B cell (primary cell): ENCODE measurements at regions not wholly inside any gene's neighbourhood (a gene's known extent, or its start where the extent isn't known, plus 50 kb on each side); places are given as distances from the start of the nearest gene placed in this dataset.

ENCODE experiments used
- ATAC-seq: fragments of 200-7000 bp; cut with Tn5 transposase; one replicate; pipeline ENCODE4 v1.10.0; 2021; ENCODE audit warnings: low read depth, mild to moderate bottlenecking, moderate number of reproducible peaks, moderate library complexity
- CTCF ChIA-PET: fragments of 350-600 bp; sonication (Branson Sonifier 250); formaldehyde crosslinking; loops from one replicate; lab custom pipeline; 2021; ENCODE audit warnings: antibody characterized with exemption, inconsistent platforms; lab: Charles Lee
- POLR2A ChIA-PET: fragments of 350-600 bp; sonication (Branson Sonifier 250); formaldehyde crosslinking; loops from one replicate; lab custom pipeline; 2021; ENCODE audit warnings: antibody characterized with exemption; lab: Charles Lee
- DNase-seq: peaks from one replicate; pipeline ENCODE4 v3.0.0; 2013
- H2AFZ ChIP-seq: 2 replicates; pipeline ENCODE4 v1.6.1; 2012; ENCODE audit warnings: mild to moderate bottlenecking, low read depth, low read length; ENCODE audit not compliant: insufficient read depth, poor library complexity, severe bottlenecking
- H3K27ac ChIP-seq, 2 donors: 1 replicate in 1 of 2; 2 replicates in 1 of 2; pipeline ENCODE4 v1.5.1; 2012 to 2013; ENCODE audit warnings: low read length in 2 of 2, mild to moderate bottlenecking in 2 of 2, moderate library complexity in 1 of 2
- H3K27me3 ChIP-seq, 4 experiments: fragments of 200-600 bp in 1 of 4; sonication (generic) in 1 of 4; replicated peaks in 1 of 4; 1 replicate in 2 of 4; 2 replicates in 2 of 4; pipeline versions ENCODE4 v1.6.1 to v1.7.0; 2013 to 2016; ENCODE audit warnings: low read length in 3 of 4, mild to moderate bottlenecking in 2 of 4, mixed read lengths in 1 of 4, moderate library complexity in 1 of 4; ENCODE audit not compliant: insufficient read depth in 4 of 4, control insufficient read depth in 3 of 4; ENCODE audit errors: control extremely low read depth in 1 of 4
- H3K36me3 ChIP-seq, 2 experiments: replicated peaks in 1 of 2; 1 replicate in 1 of 2; 2 replicates in 1 of 2; pipeline versions ENCODE4 v1.6.1 to v1.7.1; 2013; ENCODE audit warnings: low read length in 1 of 2; ENCODE audit not compliant: insufficient read depth in 2 of 2, control insufficient read depth in 1 of 2; ENCODE audit errors: control extremely low read depth in 1 of 2, extremely low read depth in 1 of 2
- H3K4me1 ChIP-seq, 2 donors: fragments of 200-600 bp in 1 of 2; sonication (generic) in 1 of 2; 1 replicate in 1 of 2; 2 replicates in 1 of 2; pipeline versions ENCODE4 v1.5.1 to v1.6.1; 2013 to 2017; ENCODE audit warnings: low read length in 2 of 2; ENCODE audit not compliant: control insufficient read depth in 2 of 2, insufficient read depth in 2 of 2
- H3K4me2 ChIP-seq: replicated peaks from 2 replicates; pipeline ENCODE3; 2012; ENCODE audit warnings: mild to moderate bottlenecking, low read depth, low read length; ENCODE audit not compliant: poor library complexity, severe bottlenecking
- H3K4me3 ChIP-seq, 5 experiments: fragments of 200-600 bp in 1 of 5; sonication (generic) in 1 of 5; 1 replicate in 3 of 5; 2 replicates in 2 of 5; pipeline versions ENCODE4 v1.5.1 to v1.7.0; 2011 to 2016; ENCODE audit warnings: low read length in 4 of 5, mild to moderate bottlenecking in 4 of 5, low read depth in 2 of 5, control low read depth in 1 of 5, moderate library complexity in 1 of 5; ENCODE audit not compliant: insufficient read depth in 1 of 5; ENCODE audit errors: control extremely low read depth in 1 of 5, extremely low read depth in 1 of 5
- H3K79me2 ChIP-seq: fragments of 200-600 bp; sonication (generic); one replicate; pipeline ENCODE4 v1.6.0; 2016; ENCODE audit warnings: low read length; ENCODE audit not compliant: control insufficient read depth, insufficient read depth
- H3K9ac ChIP-seq: fragments of 200-600 bp; sonication (generic); 2 replicates; pipeline ENCODE4 v1.6.1; 2017; ENCODE audit warnings: mild to moderate bottlenecking, low read length, moderate library complexity
- H3K9me3 ChIP-seq, 3 donors: one replicate each; pipeline versions ENCODE4 v1.6.1 to v1.7.1; 2013; ENCODE audit warnings: low read length in 2 of 3; ENCODE audit not compliant: control insufficient read depth in 2 of 3, insufficient read depth in 1 of 3; ENCODE audit errors: control extremely low read depth in 1 of 3
- H4K20me1 ChIP-seq: 2 replicates; pipeline ENCODE4 v1.6.0; 2012; ENCODE audit warnings: mild to moderate bottlenecking, low read length; ENCODE audit not compliant: insufficient read depth, control insufficient read depth, poor library complexity, severe bottlenecking
- H3K27ac Mint-ChIP-seq: one replicate; pipeline ENCODE4 v1.8.0; 2021; ENCODE audit warnings: mixed read lengths
- H3K27me3 Mint-ChIP-seq: one replicate; pipeline ENCODE4 v1.8.0; 2021; ENCODE audit warnings: mixed read lengths
- H3K4me1 Mint-ChIP-seq: one replicate; pipeline ENCODE4 v1.8.0; 2021; ENCODE audit warnings: mixed read lengths
- H3K4me3 Mint-ChIP-seq: one replicate; pipeline ENCODE4 v1.8.0; 2021; ENCODE audit warnings: mixed read lengths
- H3K9me3 Mint-ChIP-seq: one replicate; pipeline ENCODE4 v1.8.0; 2022; ENCODE audit warnings: mixed read lengths; ENCODE audit not compliant: insufficient read depth
- CTCF ChIP-seq: fragments of 200-600 bp; IDR thresholded peaks from one replicate; pipeline ENCODE4 v1.8.0; 2022; ENCODE audit warnings: antibody characterized with exemption, mild to moderate bottlenecking
- EZH2 ChIP-seq: IDR thresholded peaks from 2 replicates; pipeline ENCODE4 v1.6.1; 2012; ENCODE audit warnings: borderline replicate concordance, low read depth, mild to moderate bottlenecking, moderate library complexity, low read length; ENCODE audit not compliant: insufficient read depth, poor library complexity, severe bottlenecking
- WGBS: methylation state at CpG from one replicate; pipeline ENCODE4 v1.1.5; 2013; ENCODE audit warnings: missing lambda C conversion rate; ENCODE audit not compliant: insufficient coverage; 5-methylcytosine and 5-hydroxymethylcytosine counted together
- intact Hi-C: fragments of 100-400 bp; cut with micrococcal nuclease; formaldehyde crosslinking; loops from one replicate; pipeline ENCODE4 v1.10.0; 2022

- DNase-seq, result no peak
- H2AFZ ChIP-seq, result no peak overlapping the region
- no peak overlapping the region for H3K4me2 ChIP-seq
- H3K27ac ChIP-seq, result no peak overlapping the region
- Mint-ChIP-seq H3K27me3 (no peaks in the 10 kb centered on the region), H3K4me1 (no peaks in the 10 kb centered on the region), H3K27ac (no peak overlapping the region), H3K4me3 (no peak overlapping the region), H3K9me3 (peaks cover 7% of the 10 kb centered on the region)
- no peaks in the 10 kb centered on the region for H3K79me2 ChIP-seq
- no peaks in the 10 kb centered on the region for H4K20me1 ChIP-seq
- no peak for ATAC-seq
- TF ChIP-seq CTCF (no peak), EZH2 (no peak)
- intact Hi-C loops, result no loop called here
- no peak overlapping the region for H3K4me3 ChIP-seq
- WGBS, result no CpG with 5 or more reads among the region's 3 CpGs
- no peaks in the 10 kb centered on the region for H3K4me1 ChIP-seq
- CTCF ChIA-PET, result no interaction called here
- H3K36me3 ChIP-seq, result no peaks in the 10 kb centered on the region
- H3K9me3 ChIP-seq, result peaks cover 1 to 4% (median 4%) of the 10 kb centered on the region in 3 donors
- POLR2A ChIA-PET, result no interaction called here
- no peaks in the 10 kb centered on the region for H3K27me3 ChIP-seq
- no peak overlapping the region for H3K9ac ChIP-seq
These were observed 396.9 kb upstream of the EYS start for GRCh38 chr6:66103954-66104353.

- Histone ChIP-seq H4K20me1 (no peaks in the 10 kb centered on the region), H3K9me3 (peaks cover 1 to 4% (median 4%) of the 10 kb centered on the region in 3 donors), H3K4me1 (no peaks in the 10 kb centered on the region), H3K9ac (no peak overlapping the region), H3K27ac (no peak overlapping the region), H2AFZ (no peak overlapping the region), H3K36me3 (no peaks in the 10 kb centered on the region), H3K27me3 (no peaks in the 10 kb centered on the region), H3K79me2 (no peaks in the 10 kb centered on the region), H3K4me2 (no peak overlapping the region), H3K4me3 (no peak overlapping the region)
- no peak overlapping the region for H3K4me3 Mint-ChIP-seq
- CTCF ChIA-PET, result no interaction called here
- intact Hi-C loops, result no loop called here
- POLR2A ChIA-PET, result no interaction called here
- no peak overlapping the region for H3K27ac Mint-ChIP-seq
- no peaks in the 10 kb centered on the region for H3K4me1 Mint-ChIP-seq
- ATAC-seq, result no peak
- no peaks in the 10 kb centered on the region for H3K27me3 Mint-ChIP-seq
- DNase-seq, result no peak
- TF ChIP-seq EZH2 (no peak), CTCF (no peak)
- peaks cover 11% of the 10 kb centered on the region for H3K9me3 Mint-ChIP-seq
- no CpG with 5 or more reads among the region's 1 CpG for WGBS
These were observed 396.3 kb upstream of the EYS start for GRCh38 chr6:66103354-66103753.
